Neuronal stem cell (in vitro differentiated cells): ENCODE measurements at regions not wholly inside any gene's neighbourhood (a gene's known extent, or its start where the extent isn't known, plus 50 kb on each side); places are given as distances from the start of the nearest gene placed in this dataset.

Source experiments
- DNase-seq: peaks from one replicate; pipeline ENCODE4 v3.0.0-alpha.2; 2013; ENCODE audit warnings: low spot score
- H2AFZ ChIP-seq: one replicate; pipeline ENCODE4 v1.6.1; 2013; ENCODE audit warnings: mild to moderate bottlenecking, low read length, inconsistent platforms
- H2AK5ac ChIP-seq: 2 replicates; pipeline ENCODE4 v1.6.1; 2013; ENCODE audit warnings: low read depth, mild to moderate bottlenecking, inconsistent platforms, low read length, moderate library complexity, mixed read lengths
- H2BK120ac ChIP-seq: 2 replicates; pipeline ENCODE4 v1.6.1; 2013; ENCODE audit warnings: low read depth, mild to moderate bottlenecking, inconsistent platforms, low read length, moderate library complexity, mixed read lengths
- H2BK12ac ChIP-seq: one replicate; pipeline ENCODE4 v1.6.1; 2013; ENCODE audit warnings: low read length, inconsistent platforms
- H2BK15ac ChIP-seq: 2 replicates; pipeline ENCODE4 v1.6.1; 2013; ENCODE audit warnings: mild to moderate bottlenecking, low read length, inconsistent platforms, mixed read lengths
- H2BK5ac ChIP-seq: one replicate; pipeline ENCODE4 v1.6.1; 2013; ENCODE audit warnings: inconsistent platforms, mild to moderate bottlenecking, low read length, moderate library complexity
- H3K14ac ChIP-seq: one replicate; pipeline ENCODE4 v1.6.1; 2013; ENCODE audit warnings: low read length, inconsistent platforms
- H3K18ac ChIP-seq: 2 replicates; pipeline ENCODE4 v1.6.1; 2013; ENCODE audit warnings: low read length, inconsistent platforms
- H3K23ac ChIP-seq: 2 replicates; pipeline ENCODE4 v1.6.1; 2013; ENCODE audit warnings: low read depth, mild to moderate bottlenecking, mixed read lengths, low read length, inconsistent platforms; ENCODE audit not compliant: poor library complexity
- H3K27ac ChIP-seq: replicated peaks from 3 replicates; pipeline ENCODE4 v1.5.1; 2013; ENCODE audit warnings: low read length, inconsistent platforms
- H3K27me3 ChIP-seq, 3 experiments: 2 replicates each; pipeline ENCODE4 v1.6.1; 2013; ENCODE audit warnings: low read length in 3 of 3, mild to moderate bottlenecking in 2 of 3, inconsistent platforms in 1 of 3, low read depth in 1 of 3, mixed read lengths in 1 of 3, moderate library complexity in 1 of 3; ENCODE audit not compliant: control insufficient read depth in 3 of 3, insufficient read depth in 3 of 3
- H3K36me3 ChIP-seq, 2 donors: replicated peaks in 1 of 2; 2 replicates each; pipeline ENCODE4 v1.6.1; 2013; ENCODE audit warnings: low read length in 2 of 2; ENCODE audit not compliant: control insufficient read depth in 2 of 2, insufficient read depth in 2 of 2
- H3K4ac ChIP-seq: 2 replicates; pipeline ENCODE4 v1.6.1; 2013; ENCODE audit warnings: inconsistent platforms, mild to moderate bottlenecking, low read length, moderate library complexity
- H3K4me1 ChIP-seq, 2 donors: 1 replicate in 1 of 2; 2 replicates in 1 of 2; pipeline ENCODE4 v1.6.1; 2013; ENCODE audit warnings: low read length in 2 of 2, low read depth in 1 of 2; ENCODE audit not compliant: control insufficient read depth in 2 of 2, insufficient read depth in 1 of 2
- H3K4me2 ChIP-seq: one replicate; pipeline ENCODE4 v1.6.1; 2013; ENCODE audit warnings: mild to moderate bottlenecking, low read length, inconsistent platforms; ENCODE audit not compliant: insufficient read depth, poor library complexity, severe bottlenecking
- H3K4me3 ChIP-seq, 2 donors: 2 replicates each; pipeline ENCODE4 v1.5.1; 2013; ENCODE audit warnings: low read length in 2 of 2, mild to moderate bottlenecking in 2 of 2, inconsistent platforms in 1 of 2, moderate library complexity in 1 of 2
- H3K79me1 ChIP-seq: one replicate; pipeline ENCODE4 v1.6.1; 2013; ENCODE audit warnings: low read depth, mild to moderate bottlenecking, inconsistent platforms, low read length, moderate library complexity
- H3K9ac ChIP-seq: one replicate; pipeline ENCODE4 v1.6.1; 2013; ENCODE audit warnings: mild to moderate bottlenecking, low read depth, low read length, inconsistent platforms; ENCODE audit not compliant: poor library complexity
- H3K9me3 ChIP-seq, 2 donors: replicated peaks in 1 of 2; 2 replicates each; pipeline versions ENCODE3 to v1.6.1; 2013; ENCODE audit warnings: low read length in 2 of 2, mild to moderate bottlenecking in 2 of 2, inconsistent platforms in 1 of 2, low read depth in 1 of 2, mixed read lengths in 1 of 2, moderate library complexity in 1 of 2; ENCODE audit not compliant: control insufficient read depth in 2 of 2, insufficient read depth in 1 of 2
- H4K8ac ChIP-seq: one replicate; pipeline ENCODE4 v1.6.1; 2013; ENCODE audit warnings: low read depth, mild to moderate bottlenecking, inconsistent platforms, low read length, moderate library complexity
- H4K91ac ChIP-seq: one replicate; pipeline ENCODE4 v1.6.1; 2013; ENCODE audit warnings: low read length, low read depth, mild to moderate bottlenecking, inconsistent platforms; ENCODE audit not compliant: poor library complexity
- WGBS, 2 donors: extraction: QIAGEN DNeasy Blood & Tissue Kit; methylation state at CpG; one replicate each; pipeline ENCODE4 v1.1.7; 2013; ENCODE audit warnings: missing lambda C conversion rate in 2 of 2, mixed read lengths in 1 of 2; ENCODE audit not compliant: insufficient read length in 2 of 2, insufficient replicate concordance in 1 of 2; ENCODE audit errors: extremely low coverage in 2 of 2; 5-methylcytosine and 5-hydroxymethylcytosine counted together

- H3K4ac ChIP-seq = no peak overlapping the region
- H3K4me1 ChIP-seq = peaks cover 0 to 9% of the 10 kb centered on the region in 2 donors
- no peak overlapping the region for H4K8ac ChIP-seq
- WGBS, 2 donors = no CpG with 5 or more reads among the region's 12 CpGs
- no peak overlapping the region for H2AK5ac ChIP-seq
- H2AFZ ChIP-seq = no peak overlapping the region
- no peak overlapping the region for H4K91ac ChIP-seq
- no peaks in the 10 kb centered on the region for H3K27me3 ChIP-seq
- H3K36me3 ChIP-seq = no peaks in the 10 kb centered on the region
- H3K9me3 ChIP-seq = peaks cover 0 to 8% of the 10 kb centered on the region in 2 donors
- H3K9ac ChIP-seq = no peak overlapping the region
- H3K79me1 ChIP-seq = no peaks in the 10 kb centered on the region
- no peak overlapping the region for H2BK120ac ChIP-seq
- H3K27ac ChIP-seq = no peak overlapping the region
- H2BK12ac ChIP-seq = no peak overlapping the region
- no peak overlapping the region for H3K23ac ChIP-seq
- no peak overlapping the region for H3K4me3 ChIP-seq
- H3K18ac ChIP-seq = no peak overlapping the region
- no peak overlapping the region for H2BK5ac ChIP-seq
- H3K14ac ChIP-seq = no peak overlapping the region
- H3K4me2 ChIP-seq = no peak overlapping the region
- DNase-seq = no peak
- no peak overlapping the region for H2BK15ac ChIP-seq
Observed at GRCh38 chr15:100775581-100776185, 103.9 kb upstream of the ALDH1A3 start.

GRCh38 chr15:100777821-100778220, 101.8 kb upstream of the ALDH1A3 start:
- H2AK5ac ChIP-seq = no peak overlapping the region
- H4K91ac ChIP-seq = no peak overlapping the region
- H3K14ac ChIP-seq = no peak overlapping the region
- no peak overlapping the region for H2BK5ac ChIP-seq
- H2BK15ac ChIP-seq = no peak overlapping the region
- no peak overlapping the region for H3K9ac ChIP-seq
- H3K79me1 ChIP-seq = no peaks in the 10 kb centered on the region
- WGBS, 2 donors = no CpG with 5 or more reads among the region's 2 CpGs
- H3K4me1 ChIP-seq = peaks cover 0 to 4% of the 10 kb centered on the region in 2 donors
- no peak overlapping the region for H4K8ac ChIP-seq
- no peak overlapping the region for H3K4me2 ChIP-seq
- no peak overlapping the region for H2AFZ ChIP-seq
- H2BK120ac ChIP-seq = no peak overlapping the region
- H3K4ac ChIP-seq = no peak overlapping the region
- H3K27me3 ChIP-seq = no peaks in the 10 kb centered on the region
- no peak overlapping the region for H3K27ac ChIP-seq
- H3K23ac ChIP-seq = no peak overlapping the region
- no peaks in the 10 kb centered on the region for H3K36me3 ChIP-seq
- no peak overlapping the region for H3K18ac ChIP-seq
- peaks cover 0 to 8% of the 10 kb centered on the region in 2 donors for H3K9me3 ChIP-seq
- no peak for DNase-seq
- no peak overlapping the region for H3K4me3 ChIP-seq
- no peak overlapping the region for H2BK12ac ChIP-seq

- no peak overlapping the region for H2BK120ac ChIP-seq
- no peaks in the 10 kb centered on the region for H3K27me3 ChIP-seq
- H2BK5ac ChIP-seq = no peak overlapping the region
- H3K18ac ChIP-seq = peak overlapping the region; percentile 55
- no peaks in the 10 kb centered on the region for H3K79me1 ChIP-seq
- no peaks in the 10 kb centered on the region for H3K36me3 ChIP-seq
- H3K9ac ChIP-seq = no peak overlapping the region
- no peak overlapping the region for H3K14ac ChIP-seq
- H3K4me3 ChIP-seq = no peak overlapping the region
- H2BK12ac ChIP-seq = no peak overlapping the region
- H3K23ac ChIP-seq = no peak overlapping the region
- H2AK5ac ChIP-seq = no peak overlapping the region
- DNase-seq = no peak
- H3K9me3 ChIP-seq = peaks cover 0 to 8% of the 10 kb centered on the region in 2 donors
- no peak overlapping the region for H3K4ac ChIP-seq
- no peak overlapping the region for H4K8ac ChIP-seq
- no peak overlapping the region for H2BK15ac ChIP-seq
- H3K4me2 ChIP-seq = no peak overlapping the region
- WGBS, 2 donors = no CpG with 5 or more reads among the region's 18 CpGs
- H2AFZ ChIP-seq = no peak overlapping the region
- H3K4me1 ChIP-seq = no peaks in the 10 kb centered on the region
- H4K91ac ChIP-seq = no peak overlapping the region
- no peak overlapping the region for H3K27ac ChIP-seq
Observed at GRCh38 chr15:100778831-100779288, 100.8 kb upstream of the ALDH1A3 start.

- H3K4me1 ChIP-seq = no peaks in the 10 kb centered on the region
- no peak overlapping the region for H3K9ac ChIP-seq
- no peak overlapping the region for H3K18ac ChIP-seq
- no peak overlapping the region for H3K4me3 ChIP-seq
- no peak overlapping the region for H3K14ac ChIP-seq
- H3K27ac ChIP-seq = no peak overlapping the region
- H2AFZ ChIP-seq = no peak overlapping the region
- no peak overlapping the region for H2AK5ac ChIP-seq
- H3K4ac ChIP-seq = no peak overlapping the region
- no peak overlapping the region for H2BK120ac ChIP-seq
- no peak overlapping the region for H2BK15ac ChIP-seq
- DNase-seq = no peak
- H3K9me3 ChIP-seq = peaks cover 0 to 8% of the 10 kb centered on the region in 2 donors
- no peak overlapping the region for H3K4me2 ChIP-seq
- H3K36me3 ChIP-seq = no peaks in the 10 kb centered on the region
- no peak overlapping the region for H2BK12ac ChIP-seq
- H3K23ac ChIP-seq = no peak overlapping the region
- H3K79me1 ChIP-seq = no peaks in the 10 kb centered on the region
- H3K27me3 ChIP-seq = no peaks in the 10 kb centered on the region
- no peak overlapping the region for H4K91ac ChIP-seq
- no peak overlapping the region for H4K8ac ChIP-seq
- H2BK5ac ChIP-seq = no peak overlapping the region
- WGBS, 2 donors = no CpG with 5 or more reads among the region's 17 CpGs
Observed at GRCh38 chr15:100779331-100780207, 100.1 kb upstream of the ALDH1A3 start.
